Cardiac muscle cell (in vitro differentiated cells and primary cell): ENCODE measurements at regions not wholly inside any gene's neighbourhood (a gene's known extent, or its start where the extent isn't known, plus 50 kb on each side); places are given as distances from the start of the nearest gene placed in this dataset.

Experiments
- DNase-seq, 2 donors: peaks; one replicate each; pipeline versions ENCODE4 v3.0.0 to v3.0.0-alpha.2; 2010 to 2017; ENCODE audit warnings: low read depth in 1 of 2, low spot score in 1 of 2
- H3K27ac ChIP-seq: fragments of 200-600 bp; sonication (generic); 2 replicates; pipeline ENCODE4 v1.5.1; 2016
- H3K27me3 ChIP-seq: fragments of 200-600 bp; sonication (generic); 2 replicates; pipeline ENCODE4 v1.6.0; 2016; ENCODE audit warnings: control low read depth
- H3K36me3 ChIP-seq: fragments of 200-600 bp; sonication (generic); 2 replicates; pipeline ENCODE4 v1.5.1; 2016; ENCODE audit warnings: control low read depth
- H3K4me1 ChIP-seq: fragments of 200-600 bp; sonication (generic); 2 replicates; pipeline ENCODE4 v1.8.1; 2017; ENCODE audit warnings: low read depth, mild to moderate bottlenecking, mixed run types
- H3K4me3 ChIP-seq: fragments of 200-600 bp; sonication (generic); 2 replicates; pipeline ENCODE4 v1.5.1; 2016; ENCODE audit warnings: mild to moderate bottlenecking
- H3K9me3 ChIP-seq: fragments of 200-600 bp; sonication (generic); 2 replicates; pipeline ENCODE4 v1.5.1; 2017; ENCODE audit warnings: low read depth, mild to moderate bottlenecking, control low read depth
- TF ChIP-seq, protein P1 (sequence below): IDR thresholded peaks from 2 replicates; pipeline ENCODE4 v1.5.1; 2012; ENCODE audit warnings: low read depth, mild to moderate bottlenecking, low read length

DNA sequence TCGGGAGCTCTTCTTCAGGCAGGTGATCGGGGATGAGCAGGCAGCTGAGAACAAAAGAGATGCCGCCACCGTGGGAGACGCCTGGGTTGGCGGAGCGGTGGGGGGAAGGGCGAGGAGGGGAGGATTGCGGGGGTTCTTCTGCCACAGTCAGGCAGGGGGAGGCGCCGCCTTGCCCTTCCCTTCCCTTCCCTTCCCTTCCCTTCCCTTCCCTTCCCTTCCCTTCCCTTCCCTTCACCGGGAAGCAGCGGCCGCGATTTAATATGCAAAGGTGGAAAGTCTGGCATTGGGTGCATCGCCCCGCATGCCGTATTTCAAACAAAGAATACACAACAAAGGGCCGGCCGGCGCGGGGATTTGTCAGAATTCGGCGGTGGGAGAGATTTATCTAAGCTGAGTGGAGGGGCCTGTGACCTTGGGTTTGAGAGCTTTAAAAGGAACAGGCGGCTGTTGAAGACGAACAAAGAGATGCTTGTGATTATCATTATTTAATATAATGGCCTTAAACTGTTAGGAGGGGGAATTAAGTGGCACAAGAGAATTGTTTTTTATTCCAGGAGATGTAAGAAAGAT lies 262.3 kb upstream of the TNRC6C start:
- peak in 1 of 2 donors; percentile 30 for DNase-seq
- TF ChIP-seq, protein P1, sequence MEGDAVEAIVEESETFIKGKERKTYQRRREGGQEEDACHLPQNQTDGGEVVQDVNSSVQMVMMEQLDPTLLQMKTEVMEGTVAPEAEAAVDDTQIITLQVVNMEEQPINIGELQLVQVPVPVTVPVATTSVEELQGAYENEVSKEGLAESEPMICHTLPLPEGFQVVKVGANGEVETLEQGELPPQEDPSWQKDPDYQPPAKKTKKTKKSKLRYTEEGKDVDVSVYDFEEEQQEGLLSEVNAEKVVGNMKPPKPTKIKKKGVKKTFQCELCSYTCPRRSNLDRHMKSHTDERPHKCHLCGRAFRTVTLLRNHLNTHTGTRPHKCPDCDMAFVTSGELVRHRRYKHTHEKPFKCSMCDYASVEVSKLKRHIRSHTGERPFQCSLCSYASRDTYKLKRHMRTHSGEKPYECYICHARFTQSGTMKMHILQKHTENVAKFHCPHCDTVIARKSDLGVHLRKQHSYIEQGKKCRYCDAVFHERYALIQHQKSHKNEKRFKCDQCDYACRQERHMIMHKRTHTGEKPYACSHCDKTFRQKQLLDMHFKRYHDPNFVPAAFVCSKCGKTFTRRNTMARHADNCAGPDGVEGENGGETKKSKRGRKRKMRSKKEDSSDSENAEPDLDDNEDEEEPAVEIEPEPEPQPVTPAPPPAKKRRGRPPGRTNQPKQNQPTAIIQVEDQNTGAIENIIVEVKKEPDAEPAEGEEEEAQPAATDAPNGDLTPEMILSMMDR, result no peak
- Histone ChIP-seq H3K36me3 (no peaks in the 10 kb centered on the region), H3K27ac (no peak overlapping the region), H3K4me1 (no peaks in the 10 kb centered on the region), H3K27me3 (peaks cover 60% of the 10 kb centered on the region), H3K4me3 (no peak overlapping the region), H3K9me3 (no peaks in the 10 kb centered on the region)

DNA sequence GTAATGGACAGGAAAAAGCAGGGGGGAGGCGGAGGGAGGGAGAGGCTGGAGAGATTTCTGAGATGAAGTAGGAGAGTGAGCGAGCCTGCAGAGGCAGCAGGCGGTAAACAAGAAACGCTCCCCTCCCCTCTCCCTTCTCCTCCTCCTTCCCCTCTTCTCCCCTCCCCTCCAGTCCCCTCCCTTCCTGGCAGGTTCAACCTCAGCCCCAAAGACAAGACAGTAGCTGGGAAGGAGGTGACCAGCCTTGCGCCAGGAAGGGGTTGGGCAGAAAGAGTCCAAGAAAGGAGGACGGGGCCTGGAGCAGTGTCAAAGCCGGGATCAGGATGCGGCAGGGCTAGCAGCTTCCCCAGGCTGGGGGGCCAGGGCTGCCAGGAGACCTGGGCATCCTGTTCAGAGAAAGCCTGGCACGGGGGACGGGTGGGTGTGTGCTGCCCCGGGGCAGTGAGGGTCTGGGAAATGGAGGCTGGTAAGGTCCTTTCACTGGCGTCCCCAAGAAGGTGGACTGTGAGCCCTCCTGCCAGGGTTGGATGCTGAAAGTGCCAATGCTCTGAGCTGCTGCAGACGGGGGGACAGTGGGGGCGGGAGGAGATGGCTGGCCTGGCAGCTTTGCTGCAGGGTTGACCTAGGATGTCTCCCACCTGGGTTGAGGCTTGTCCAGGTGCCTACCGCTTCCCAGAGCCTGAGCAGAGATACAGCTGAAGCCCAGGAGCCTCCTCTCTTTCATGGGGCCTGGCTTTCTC lies 261.6 kb upstream of the TNRC6C start:
- H3K27ac ChIP-seq, result no peak overlapping the region
- no peak overlapping the region for H3K4me3 ChIP-seq
- H3K9me3 ChIP-seq, result no peaks in the 10 kb centered on the region
- DNase-seq, result no peak
- peaks cover 60% of the 10 kb centered on the region for H3K27me3 ChIP-seq
- TF ChIP-seq, protein P1, result no peak
- H3K36me3 ChIP-seq, result no peaks in the 10 kb centered on the region
- no peaks in the 10 kb centered on the region for H3K4me1 ChIP-seq

DNA sequence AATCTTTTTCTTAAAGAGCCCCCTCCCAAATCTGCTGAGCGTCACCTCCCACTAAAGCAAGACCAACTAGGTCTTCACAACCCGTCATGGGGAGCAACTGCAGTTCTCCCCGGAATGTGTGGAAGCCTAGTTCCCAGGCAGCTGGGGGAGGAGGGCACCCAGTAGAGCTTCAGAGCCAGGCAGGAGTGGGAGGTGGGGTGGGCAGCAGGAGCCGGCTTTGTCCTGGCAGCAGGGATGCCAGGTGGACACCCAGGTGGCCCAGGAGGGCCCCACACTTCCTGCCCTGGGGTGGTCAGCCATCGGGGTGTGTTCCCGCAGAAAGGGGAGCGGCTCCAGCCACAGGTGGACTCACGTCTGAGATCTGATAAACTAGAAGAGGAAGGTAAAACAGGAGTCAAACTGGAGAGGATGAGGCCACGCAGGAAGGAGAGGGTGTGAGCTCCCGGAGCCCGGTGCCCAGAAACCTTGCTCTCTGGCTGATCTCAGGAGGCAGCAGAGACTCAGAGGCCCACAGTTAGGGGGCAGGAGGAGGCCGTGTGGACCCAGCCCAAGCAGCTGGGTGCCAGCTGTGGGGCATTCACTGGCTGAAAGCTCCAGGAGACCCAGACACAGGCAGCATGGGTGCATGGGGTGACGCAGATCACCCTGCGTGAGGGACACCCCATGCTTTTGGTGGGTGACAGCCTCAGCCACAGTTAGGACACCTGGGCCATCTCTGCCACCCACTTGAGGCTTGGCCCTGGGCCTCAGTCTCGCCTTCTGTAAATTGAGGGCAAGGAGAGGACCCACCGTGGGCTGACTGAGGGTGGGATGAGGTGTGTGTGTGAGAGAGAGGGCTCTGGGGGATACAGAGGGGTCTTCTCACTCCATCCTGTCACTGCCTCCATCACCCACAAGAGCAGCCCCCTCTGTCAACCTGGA lies 260.8 kb upstream of the TNRC6C start:
- no peaks in the 10 kb centered on the region for H3K4me1 ChIP-seq
- peaks cover 60% of the 10 kb centered on the region for H3K27me3 ChIP-seq

DNA sequence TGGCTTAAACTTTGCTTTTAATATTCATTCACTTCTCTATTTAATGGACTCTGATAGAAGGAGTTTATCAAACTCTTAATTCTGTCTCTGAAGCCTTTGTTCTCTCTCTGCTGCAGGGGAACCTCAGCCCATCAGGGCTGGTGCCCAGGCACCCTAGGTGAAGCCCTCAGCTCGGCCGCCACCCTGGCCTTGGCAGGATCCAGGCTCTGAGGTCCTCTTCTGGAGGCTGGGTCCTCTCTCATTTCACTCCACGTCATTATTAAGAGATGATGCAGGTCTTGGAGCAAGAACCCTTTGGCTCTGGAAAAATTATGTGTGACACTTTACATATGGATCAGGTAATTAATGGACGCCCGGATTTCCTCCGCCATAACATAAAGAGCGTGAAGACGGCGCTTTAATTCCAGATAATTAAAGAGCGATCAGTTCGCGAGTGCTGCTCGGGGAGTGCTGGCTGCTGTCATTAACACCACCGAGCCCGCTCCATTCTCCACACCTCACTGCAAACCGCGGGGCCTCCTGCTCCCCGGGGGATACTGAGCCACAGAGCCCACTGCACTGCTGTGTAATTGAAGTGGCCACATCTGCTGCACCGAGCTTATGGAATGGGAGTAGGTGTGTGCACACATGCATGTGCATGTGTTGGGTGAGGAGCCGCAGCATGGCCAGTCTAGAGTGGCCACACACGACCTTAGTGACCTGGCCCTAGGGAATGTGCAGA lies 259.4 kb upstream of the TNRC6C start:
- no peaks in the 10 kb centered on the region for H3K9me3 ChIP-seq
- H3K36me3 ChIP-seq, result no peaks in the 10 kb centered on the region
- DNase-seq, result no peak

More for the DNA sequence above, 260.8 kb upstream of the TNRC6C start:
- TF ChIP-seq, protein P1, result no peak
- no peaks in the 10 kb centered on the region for H3K9me3 ChIP-seq
- no peak for DNase-seq
- no peaks in the 10 kb centered on the region for H3K36me3 ChIP-seq
- no peak overlapping the region for H3K4me3 ChIP-seq
- H3K27ac ChIP-seq, result no peak overlapping the region

More for the DNA sequence above, 259.4 kb upstream of the TNRC6C start:
- TF ChIP-seq, protein P1, result no peak
- H3K27me3 ChIP-seq, result peaks cover 47% of the 10 kb centered on the region
- H3K4me1 ChIP-seq, result no peaks in the 10 kb centered on the region
- H3K4me3 ChIP-seq, result no peak overlapping the region
- H3K27ac ChIP-seq, result no peak overlapping the region
